SU-DHL-6 (cell line): ENCODE measurements at regions not wholly inside any gene's neighbourhood (a gene's known extent, or its start where the extent isn't known, plus 50 kb on each side); places are given as distances from the start of the nearest gene placed in this dataset.

Experiments
- EZH2phosphoT487 ChIP-seq: fragments of 200-600 bp; sonication (generic), shearing (Covaris generic); conservative IDR thresholded peaks from 2 replicates; pipeline ENCODE4 v1.6.1; 2018; ENCODE audit warnings: mild to moderate bottlenecking, antibody characterized with exemption, low read length, moderate library complexity, mixed read lengths
- TF ChIP-seq, protein P1 (sequence below): fragments of 200-600 bp; sonication (generic); IDR thresholded peaks from one replicate; pipeline ENCODE4 v1.5.1; 2017; ENCODE audit warnings: antibody characterized with exemption, mild to moderate bottlenecking, low read length, moderate library complexity; ENCODE audit not compliant: insufficient read depth, poor library complexity, severe bottlenecking

DNA sequence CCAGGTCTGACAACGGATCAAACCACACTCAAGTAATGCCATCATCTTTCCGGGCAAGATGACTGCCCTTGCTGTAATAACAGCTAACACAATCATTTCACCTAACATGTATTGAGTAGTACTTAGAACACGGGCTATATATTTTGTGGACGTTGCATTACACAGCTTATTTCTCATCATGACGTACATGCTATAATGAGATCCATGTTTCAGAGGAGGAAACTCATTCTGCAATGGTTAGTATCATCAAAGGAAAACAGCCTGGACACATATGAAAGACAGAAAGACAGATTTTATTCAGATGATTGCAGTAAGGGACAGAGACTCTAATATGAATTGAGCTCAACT lies 446.7 kb downstream of the HS3ST3B1 start:
- TF ChIP-seq, protein P1, sequence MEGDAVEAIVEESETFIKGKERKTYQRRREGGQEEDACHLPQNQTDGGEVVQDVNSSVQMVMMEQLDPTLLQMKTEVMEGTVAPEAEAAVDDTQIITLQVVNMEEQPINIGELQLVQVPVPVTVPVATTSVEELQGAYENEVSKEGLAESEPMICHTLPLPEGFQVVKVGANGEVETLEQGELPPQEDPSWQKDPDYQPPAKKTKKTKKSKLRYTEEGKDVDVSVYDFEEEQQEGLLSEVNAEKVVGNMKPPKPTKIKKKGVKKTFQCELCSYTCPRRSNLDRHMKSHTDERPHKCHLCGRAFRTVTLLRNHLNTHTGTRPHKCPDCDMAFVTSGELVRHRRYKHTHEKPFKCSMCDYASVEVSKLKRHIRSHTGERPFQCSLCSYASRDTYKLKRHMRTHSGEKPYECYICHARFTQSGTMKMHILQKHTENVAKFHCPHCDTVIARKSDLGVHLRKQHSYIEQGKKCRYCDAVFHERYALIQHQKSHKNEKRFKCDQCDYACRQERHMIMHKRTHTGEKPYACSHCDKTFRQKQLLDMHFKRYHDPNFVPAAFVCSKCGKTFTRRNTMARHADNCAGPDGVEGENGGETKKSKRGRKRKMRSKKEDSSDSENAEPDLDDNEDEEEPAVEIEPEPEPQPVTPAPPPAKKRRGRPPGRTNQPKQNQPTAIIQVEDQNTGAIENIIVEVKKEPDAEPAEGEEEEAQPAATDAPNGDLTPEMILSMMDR, result no peak
- no peak for TF ChIP-seq EZH2phosphoT487
